HG03159 (cell line): ENCODE measurements at regions not wholly inside any gene's neighbourhood (a gene's known extent, or its start where the extent isn't known, plus 50 kb on each side); places are given as distances from the start of the nearest gene placed in this dataset.

Experiments
- ATAC-seq: cut with Tn5 transposase; IDR thresholded peaks from one replicate; pipeline ENCODE4 v1.9.1; 2021; ENCODE audit warnings: mild to moderate bottlenecking, moderate library complexity; ENCODE audit not compliant: unreplicated experiment

- ATAC-seq = no peak
Observed at GRCh38 chr4:130257271-130257670, 1161.3 kb downstream of the C4orf33 start.

- ATAC-seq = no peak
Observed at GRCh38 chr4:130266814-130267213, 1170.9 kb downstream of the C4orf33 start.

- no peak for ATAC-seq
Observed at GRCh38 chr4:130288576-130288975, 1192.6 kb downstream of the C4orf33 start.

- ATAC-seq = no peak
Observed at GRCh38 chr4:130293692-130294091, 1197.7 kb downstream of the C4orf33 start.

DNA sequence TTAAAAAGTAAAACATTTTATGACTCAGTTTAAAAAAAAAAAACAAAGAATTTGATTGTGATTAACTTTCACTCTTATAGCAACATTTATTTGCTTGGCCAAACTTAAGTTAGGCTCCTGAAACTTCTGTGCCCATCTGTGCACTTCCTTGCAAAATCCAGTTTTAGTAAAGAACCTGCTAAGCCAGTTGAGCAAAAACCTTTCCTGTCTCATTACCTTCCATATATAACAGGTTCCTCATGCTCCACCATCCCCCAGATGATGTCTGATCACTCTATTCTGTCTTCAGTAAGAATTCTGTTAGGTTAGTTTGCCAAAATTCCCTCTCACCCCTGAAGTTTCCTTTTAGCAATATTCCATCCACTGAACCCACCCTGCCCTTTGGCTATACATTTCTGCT, 1200.5 kb downstream of the C4orf33 start:
- ATAC-seq = no peak

DNA sequence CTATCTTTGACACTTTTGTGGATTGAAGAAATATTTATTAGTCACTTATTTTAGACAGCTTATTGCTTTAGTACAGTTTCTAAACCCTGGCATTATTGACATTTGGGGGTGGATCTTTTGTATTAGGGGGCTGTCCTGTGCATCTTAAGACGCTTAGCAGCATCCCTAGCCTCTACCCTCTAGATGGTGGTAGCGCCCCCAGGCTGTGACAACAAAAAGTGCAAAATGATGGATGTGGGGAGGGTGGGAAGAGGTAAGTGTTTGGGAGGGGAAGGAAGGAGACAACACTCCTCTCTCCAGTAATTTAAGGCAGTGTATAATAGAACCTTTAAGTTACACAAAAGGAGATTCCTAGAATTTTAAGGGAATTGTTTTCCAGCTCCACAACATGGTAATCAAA, 1210.6 kb downstream of the C4orf33 start:
- no peak for ATAC-seq

- ATAC-seq = no peak
Observed at GRCh38 chr4:130309221-130309620, 1213.3 kb downstream of the C4orf33 start.

GRCh38 chr4:130322439-130322838, 1226.5 kb downstream of the C4orf33 start:
- ATAC-seq = no peak

GRCh38 chr4:130329036-130329435, 1233.1 kb downstream of the C4orf33 start:
- no peak for ATAC-seq

DNA sequence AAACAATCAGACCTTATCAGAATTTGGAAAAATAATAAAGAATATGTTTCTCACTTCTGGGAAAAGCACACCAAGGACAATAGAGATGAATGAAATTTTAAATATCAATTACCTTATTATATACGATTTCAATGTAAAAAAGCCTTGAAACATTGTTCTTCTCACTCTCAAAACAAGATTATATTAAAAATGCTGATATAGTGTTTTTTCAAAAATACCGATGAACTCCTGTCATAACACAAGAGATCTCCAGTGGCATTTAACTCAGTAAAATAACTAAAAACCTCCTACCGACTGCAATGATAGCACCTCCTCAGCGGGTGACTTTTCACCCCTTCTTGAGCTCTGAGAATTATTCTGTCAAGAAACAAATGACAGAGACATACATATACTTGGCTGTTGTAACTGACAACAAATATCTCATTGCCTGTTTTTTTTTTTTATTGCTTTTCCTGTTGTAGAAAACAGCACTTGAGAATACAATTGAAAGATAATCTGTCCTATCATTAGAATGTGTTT, 1237.3 kb downstream of the C4orf33 start:
- no peak for ATAC-seq

GRCh38 chr4:130335417-130336194, 1239.7 kb downstream of the C4orf33 start:
- no peak for ATAC-seq

DNA sequence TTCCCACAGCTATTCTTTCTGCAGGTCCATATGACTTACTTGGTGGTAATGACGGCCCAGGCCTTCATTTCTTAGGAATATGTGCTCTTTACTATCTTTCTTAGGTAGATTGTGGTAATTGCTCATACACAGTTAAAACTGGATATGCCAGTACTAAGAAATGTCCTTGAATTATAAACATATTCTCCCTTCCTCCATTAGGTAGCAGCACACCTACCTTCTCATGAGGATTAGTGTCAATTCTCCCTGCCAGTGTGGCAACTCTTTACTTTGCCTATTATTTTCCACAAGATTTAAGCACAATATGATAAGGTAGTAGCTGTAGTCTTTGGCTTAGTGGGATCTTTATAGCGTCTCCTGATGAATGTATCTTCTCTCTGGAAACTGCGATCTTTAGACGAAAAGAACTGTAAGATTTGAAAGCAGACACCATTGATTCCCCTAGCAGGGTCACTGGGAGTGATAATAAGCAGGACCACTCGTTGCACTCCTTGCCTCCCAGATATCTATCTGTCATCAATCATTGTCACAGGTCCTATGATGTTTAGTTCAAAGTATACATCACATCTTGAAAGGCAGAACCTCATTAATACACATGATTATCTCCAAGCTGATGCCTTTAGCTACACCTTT, 1240.7 kb downstream of the C4orf33 start:
- peak; percentile 93 for ATAC-seq

DNA sequence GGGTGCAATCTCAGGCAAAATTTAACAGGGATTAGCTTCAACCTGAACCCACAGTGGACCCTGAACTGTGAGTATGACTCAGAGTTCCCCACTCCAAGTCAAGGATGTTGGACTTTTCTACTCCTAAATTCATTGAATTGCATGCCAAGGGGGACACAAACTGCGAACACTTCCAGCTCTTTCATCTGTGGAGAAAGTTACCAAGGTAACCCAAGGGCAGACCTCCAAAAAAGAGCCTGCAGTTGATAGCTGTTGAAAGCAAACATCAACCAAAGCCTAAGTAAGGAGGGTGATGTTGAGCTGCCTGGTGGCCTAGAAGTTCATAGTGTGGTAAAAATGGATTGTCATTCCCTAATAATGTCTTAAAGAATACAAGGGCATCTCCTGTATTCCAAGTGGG, 1242.9 kb downstream of the C4orf33 start:
- no peak for ATAC-seq

GRCh38 chr4:130349745-130350144, 1253.8 kb downstream of the C4orf33 start:
- no peak for ATAC-seq

DNA sequence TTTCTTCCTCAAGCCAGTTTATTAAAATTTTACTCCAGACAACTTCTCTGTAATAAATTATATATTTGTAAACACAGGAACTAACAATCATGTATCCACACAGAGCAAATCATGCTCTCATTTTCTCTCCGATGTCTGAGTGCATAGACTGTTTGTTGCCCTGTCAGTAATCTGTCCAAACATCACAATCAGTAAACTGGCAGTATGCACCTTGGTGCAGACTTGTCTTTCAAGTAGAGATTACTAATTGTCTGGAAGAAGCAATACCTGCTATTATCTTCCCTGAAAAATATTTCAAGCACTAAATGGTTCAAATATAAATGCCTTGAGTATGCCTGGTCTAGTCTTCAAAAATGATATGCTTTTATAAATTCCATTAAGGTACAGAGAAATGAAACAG, 1260.9 kb downstream of the C4orf33 start:
- ATAC-seq = no peak

GRCh38 chr4:130359542-130359941, 1263.6 kb downstream of the C4orf33 start:
- no peak for ATAC-seq

DNA sequence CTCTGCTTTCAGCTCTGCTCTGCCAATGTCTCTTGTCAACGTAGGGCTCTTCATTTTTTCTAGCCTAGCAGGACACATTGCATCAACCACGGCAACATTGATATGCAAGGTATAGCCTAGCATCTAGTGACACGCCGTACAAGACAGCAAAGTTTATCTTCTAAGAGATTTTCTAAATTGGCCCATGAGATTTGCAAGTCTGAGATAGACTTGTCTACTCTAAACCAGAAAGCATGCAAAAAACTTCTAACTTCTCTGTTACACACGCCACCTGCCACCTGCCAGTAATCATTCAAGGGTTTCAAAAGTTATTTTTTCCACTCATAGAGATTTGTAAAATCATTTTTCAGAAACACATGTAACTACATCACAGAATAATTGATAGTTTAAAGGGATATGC, 1265.7 kb downstream of the C4orf33 start:
- no peak for ATAC-seq

GRCh38 chr4:130368668-130369067, 1272.7 kb downstream of the C4orf33 start:
- ATAC-seq = no peak

DNA sequence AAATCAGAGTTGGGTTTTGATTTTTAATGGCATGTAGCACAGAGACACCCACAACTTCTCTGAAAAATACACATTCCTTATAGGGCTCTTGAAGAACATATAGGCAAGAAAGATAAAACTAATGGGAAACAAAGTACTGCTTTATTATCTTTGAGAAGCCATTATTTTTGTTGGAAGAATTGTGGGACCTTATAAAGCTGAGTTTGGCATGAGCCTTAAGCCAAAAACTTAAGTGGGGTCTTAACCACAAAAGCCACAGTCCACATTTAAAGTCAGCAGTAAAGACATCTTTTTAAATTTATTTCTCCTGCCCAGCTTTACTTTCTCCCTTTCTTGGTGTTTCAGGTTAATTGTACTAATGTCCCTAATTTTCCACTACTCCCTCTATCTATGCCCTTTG, 1297.3 kb downstream of the C4orf33 start:
- no peak for ATAC-seq

GRCh38 chr4:130393642-130394041, 1297.7 kb downstream of the C4orf33 start:
- ATAC-seq = no peak

GRCh38 chr4:130395871-130396270, 1299.9 kb downstream of the C4orf33 start:
- no peak for ATAC-seq

GRCh38 chr4:130403221-130403620, 1307.3 kb downstream of the C4orf33 start:
- ATAC-seq = no peak
